ENCODE measurements at regions not wholly inside any gene's neighbourhood (a gene's known extent, or its start where the extent isn't known, plus 50 kb on each side); places are given as distances from the start of the nearest gene placed in this dataset.

DNA sequence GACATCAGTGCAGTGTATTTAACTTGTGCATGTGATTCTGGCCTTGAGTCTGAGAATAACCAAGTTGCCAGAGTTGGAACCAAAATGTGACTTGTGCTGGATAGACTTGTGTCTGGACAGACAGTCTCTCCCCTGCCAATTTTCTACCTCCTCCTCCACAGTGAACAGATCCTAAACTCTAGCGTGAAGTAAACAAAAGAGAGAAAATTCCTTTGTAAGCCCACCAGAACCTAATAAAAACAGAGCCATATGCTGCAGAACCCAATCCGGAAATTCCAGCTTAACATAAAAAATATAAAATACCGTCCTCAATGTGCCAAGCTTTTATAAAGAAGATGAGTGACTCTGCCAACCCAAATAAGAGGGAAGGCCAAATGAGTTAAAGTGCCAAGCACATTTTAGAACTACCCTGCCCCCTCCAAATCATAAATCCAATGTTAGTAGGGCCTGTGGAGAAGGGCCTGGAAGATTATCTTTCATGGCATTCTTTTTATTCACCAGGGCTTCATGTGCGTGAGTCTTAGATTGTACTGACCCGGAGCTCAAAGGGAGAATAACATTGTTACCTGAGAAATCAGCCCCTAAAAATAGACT is 344.6 kb upstream of the PROK2 start:
- no peaks in the 10 kb centered on the region for H3K79me2 ChIP-seq (ENCODE audit: insufficient read depth)
- H3K9ac ChIP-seq: no peak overlapping the region
- no peaks in the 10 kb centered on the region for H3F3A ChIP-seq (replicated peaks; ENCODE audit: insufficient read depth)
- WGBS (ENCODE audit: low lambda C conversion rate): 70% methylated on average over 5 of the region's 5 CpGs
- no peaks in the 10 kb centered on the region for H3K9me3 ChIP-seq
- TF ChIP-seq MEF2A (IDR thresholded peaks at IDR 0.05; ENCODE audit: borderline replicate concordance, low read depth): no peak
- TF ChIP-seq RXRA (IDR thresholded peaks at IDR 0.05; ENCODE audit: borderline replicate concordance, low read depth): no peak
- TF ChIP-seq RCOR1 (IDR thresholded peaks at IDR 0.05; ENCODE audit: low read length): no peak
- TF ChIP-seq RFX5 (IDR thresholded peaks at IDR 0.05; ENCODE audit: low read length): no peak
- no peak for TF ChIP-seq GATA2 (CRISPR knock-in tag; IDR thresholded peaks at IDR 0.05)
- TF ChIP-seq TAF1 (IDR thresholded peaks at IDR 0.05; ENCODE audit: borderline replicate concordance, low read depth, low read length): no peak
- no peak for TF ChIP-seq SMC3 (IDR thresholded peaks at IDR 0.05; ENCODE audit: low read depth, low read length)
- TF ChIP-seq, protein P1, sequence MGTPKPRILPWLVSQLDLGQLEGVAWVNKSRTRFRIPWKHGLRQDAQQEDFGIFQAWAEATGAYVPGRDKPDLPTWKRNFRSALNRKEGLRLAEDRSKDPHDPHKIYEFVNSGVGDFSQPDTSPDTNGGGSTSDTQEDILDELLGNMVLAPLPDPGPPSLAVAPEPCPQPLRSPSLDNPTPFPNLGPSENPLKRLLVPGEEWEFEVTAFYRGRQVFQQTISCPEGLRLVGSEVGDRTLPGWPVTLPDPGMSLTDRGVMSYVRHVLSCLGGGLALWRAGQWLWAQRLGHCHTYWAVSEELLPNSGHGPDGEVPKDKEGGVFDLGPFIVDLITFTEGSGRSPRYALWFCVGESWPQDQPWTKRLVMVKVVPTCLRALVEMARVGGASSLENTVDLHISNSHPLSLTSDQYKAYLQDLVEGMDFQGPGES (IDR thresholded peaks at IDR 0.05; ENCODE audit: low read depth, low read length): no peak
- TF ChIP-seq ELF1 (IDR thresholded peaks at IDR 0.05): no peak
- TF ChIP-seq POLR2AphosphoS5 (IDR thresholded peaks at IDR 0.05; ENCODE audit: low read depth, low read length): no peak
- TF ChIP-seq, protein P2, sequence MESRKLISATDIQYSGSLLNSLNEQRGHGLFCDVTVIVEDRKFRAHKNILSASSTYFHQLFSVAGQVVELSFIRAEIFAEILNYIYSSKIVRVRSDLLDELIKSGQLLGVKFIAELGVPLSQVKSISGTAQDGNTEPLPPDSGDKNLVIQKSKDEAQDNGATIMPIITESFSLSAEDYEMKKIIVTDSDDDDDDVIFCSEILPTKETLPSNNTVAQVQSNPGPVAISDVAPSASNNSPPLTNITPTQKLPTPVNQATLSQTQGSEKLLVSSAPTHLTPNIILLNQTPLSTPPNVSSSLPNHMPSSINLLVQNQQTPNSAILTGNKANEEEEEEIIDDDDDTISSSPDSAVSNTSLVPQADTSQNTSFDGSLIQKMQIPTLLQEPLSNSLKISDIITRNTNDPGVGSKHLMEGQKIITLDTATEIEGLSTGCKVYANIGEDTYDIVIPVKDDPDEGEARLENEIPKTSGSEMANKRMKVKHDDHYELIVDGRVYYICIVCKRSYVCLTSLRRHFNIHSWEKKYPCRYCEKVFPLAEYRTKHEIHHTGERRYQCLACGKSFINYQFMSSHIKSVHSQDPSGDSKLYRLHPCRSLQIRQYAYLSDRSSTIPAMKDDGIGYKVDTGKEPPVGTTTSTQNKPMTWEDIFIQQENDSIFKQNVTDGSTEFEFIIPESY (IDR thresholded peaks at IDR 0.05; ENCODE audit: borderline replicate concordance, low read depth): no peak
- TF ChIP-seq, protein P3, sequence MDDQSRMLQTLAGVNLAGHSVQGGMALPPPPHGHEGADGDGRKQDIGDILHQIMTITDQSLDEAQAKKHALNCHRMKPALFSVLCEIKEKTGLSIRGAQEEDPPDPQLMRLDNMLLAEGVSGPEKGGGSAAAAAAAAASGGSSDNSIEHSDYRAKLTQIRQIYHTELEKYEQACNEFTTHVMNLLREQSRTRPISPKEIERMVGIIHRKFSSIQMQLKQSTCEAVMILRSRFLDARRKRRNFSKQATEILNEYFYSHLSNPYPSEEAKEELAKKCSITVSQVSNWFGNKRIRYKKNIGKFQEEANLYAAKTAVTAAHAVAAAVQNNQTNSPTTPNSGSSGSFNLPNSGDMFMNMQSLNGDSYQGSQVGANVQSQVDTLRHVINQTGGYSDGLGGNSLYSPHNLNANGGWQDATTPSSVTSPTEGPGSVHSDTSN (IDR thresholded peaks at IDR 0.05): no peak
- TF ChIP-seq, protein P4, sequence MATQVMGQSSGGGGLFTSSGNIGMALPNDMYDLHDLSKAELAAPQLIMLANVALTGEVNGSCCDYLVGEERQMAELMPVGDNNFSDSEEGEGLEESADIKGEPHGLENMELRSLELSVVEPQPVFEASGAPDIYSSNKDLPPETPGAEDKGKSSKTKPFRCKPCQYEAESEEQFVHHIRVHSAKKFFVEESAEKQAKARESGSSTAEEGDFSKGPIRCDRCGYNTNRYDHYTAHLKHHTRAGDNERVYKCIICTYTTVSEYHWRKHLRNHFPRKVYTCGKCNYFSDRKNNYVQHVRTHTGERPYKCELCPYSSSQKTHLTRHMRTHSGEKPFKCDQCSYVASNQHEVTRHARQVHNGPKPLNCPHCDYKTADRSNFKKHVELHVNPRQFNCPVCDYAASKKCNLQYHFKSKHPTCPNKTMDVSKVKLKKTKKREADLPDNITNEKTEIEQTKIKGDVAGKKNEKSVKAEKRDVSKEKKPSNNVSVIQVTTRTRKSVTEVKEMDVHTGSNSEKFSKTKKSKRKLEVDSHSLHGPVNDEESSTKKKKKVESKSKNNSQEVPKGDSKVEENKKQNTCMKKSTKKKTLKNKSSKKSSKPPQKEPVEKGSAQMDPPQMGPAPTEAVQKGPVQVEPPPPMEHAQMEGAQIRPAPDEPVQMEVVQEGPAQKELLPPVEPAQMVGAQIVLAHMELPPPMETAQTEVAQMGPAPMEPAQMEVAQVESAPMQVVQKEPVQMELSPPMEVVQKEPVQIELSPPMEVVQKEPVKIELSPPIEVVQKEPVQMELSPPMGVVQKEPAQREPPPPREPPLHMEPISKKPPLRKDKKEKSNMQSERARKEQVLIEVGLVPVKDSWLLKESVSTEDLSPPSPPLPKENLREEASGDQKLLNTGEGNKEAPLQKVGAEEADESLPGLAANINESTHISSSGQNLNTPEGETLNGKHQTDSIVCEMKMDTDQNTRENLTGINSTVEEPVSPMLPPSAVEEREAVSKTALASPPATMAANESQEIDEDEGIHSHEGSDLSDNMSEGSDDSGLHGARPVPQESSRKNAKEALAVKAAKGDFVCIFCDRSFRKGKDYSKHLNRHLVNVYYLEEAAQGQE (IDR thresholded peaks at IDR 0.05; ENCODE audit: low read depth, low read length): no peak
- no peak for TF ChIP-seq MXI1 (IDR thresholded peaks at IDR 0.05; ENCODE audit: low read depth, low read length)
- no peak for TF ChIP-seq RAD21 (IDR thresholded peaks at IDR 0.05; ENCODE audit: low read length)
- no peak for TF ChIP-seq YY1 (IDR thresholded peaks at IDR 0.05; ENCODE audit: low read depth)
- TF ChIP-seq, protein P5, sequence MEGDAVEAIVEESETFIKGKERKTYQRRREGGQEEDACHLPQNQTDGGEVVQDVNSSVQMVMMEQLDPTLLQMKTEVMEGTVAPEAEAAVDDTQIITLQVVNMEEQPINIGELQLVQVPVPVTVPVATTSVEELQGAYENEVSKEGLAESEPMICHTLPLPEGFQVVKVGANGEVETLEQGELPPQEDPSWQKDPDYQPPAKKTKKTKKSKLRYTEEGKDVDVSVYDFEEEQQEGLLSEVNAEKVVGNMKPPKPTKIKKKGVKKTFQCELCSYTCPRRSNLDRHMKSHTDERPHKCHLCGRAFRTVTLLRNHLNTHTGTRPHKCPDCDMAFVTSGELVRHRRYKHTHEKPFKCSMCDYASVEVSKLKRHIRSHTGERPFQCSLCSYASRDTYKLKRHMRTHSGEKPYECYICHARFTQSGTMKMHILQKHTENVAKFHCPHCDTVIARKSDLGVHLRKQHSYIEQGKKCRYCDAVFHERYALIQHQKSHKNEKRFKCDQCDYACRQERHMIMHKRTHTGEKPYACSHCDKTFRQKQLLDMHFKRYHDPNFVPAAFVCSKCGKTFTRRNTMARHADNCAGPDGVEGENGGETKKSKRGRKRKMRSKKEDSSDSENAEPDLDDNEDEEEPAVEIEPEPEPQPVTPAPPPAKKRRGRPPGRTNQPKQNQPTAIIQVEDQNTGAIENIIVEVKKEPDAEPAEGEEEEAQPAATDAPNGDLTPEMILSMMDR (IDR thresholded peaks at IDR 0.05): no peak
- H3K27ac ChIP-seq (ENCODE audit: low read depth in 2 of 2, low read length in 1 of 2): no peak overlapping the region
- no peak overlapping the region for H3K4me2 ChIP-seq
- no peaks in the 10 kb centered on the region for H4K20me1 ChIP-seq (ENCODE audit: insufficient read depth)
- no peaks in the 10 kb centered on the region for H3K9me2 ChIP-seq
- ChIA-PET POLR2A (no interaction called here), CTCF (no interaction called here)
- no peak overlapping the region for H2AFZ ChIP-seq (ENCODE audit: low read depth)
- peaks cover 5% of the 10 kb centered on the region; the same call in 1 of the 2 replicates for H3K27me3 ChIP-seq (ENCODE audit: insufficient read depth)
- no peak overlapping the region for H3K4me3 ChIP-seq (ENCODE audit: low read depth in 2 of 2, low read length in 1 of 2)
- DNase-seq: no peak
- H3K36me3 ChIP-seq (replicated peaks in 1 of 2; ENCODE audit: control insufficient read depth in 1 of 2, insufficient read depth in 2 of 2, low read length in 1 of 2): no peaks in the 10 kb centered on the region
- no peaks in the 10 kb centered on the region for H3K4me1 ChIP-seq (ENCODE audit: control insufficient read depth in 1 of 2, insufficient read depth in 2 of 2, low read depth in 1 of 2, low read length in 1 of 2)
